ENCODE measurements at regions not wholly inside any gene's neighbourhood (a gene's known extent, or its start where the extent isn't known, plus 50 kb on each side); places are given as distances from the start of the nearest gene placed in this dataset.
A peak's percentile ranks its signal among the peaks of the same experiment; 100 is the strongest.
"Not testable (repeated sequence)": the region's sequence is repeated elsewhere in the genome, so short reads cannot be mapped to it uniquely, and the experiment has no call there.

- H3K9me3 Mint-ChIP-seq, result no peaks in the 10 kb centered on the region
- H3K36me3 Mint-ChIP-seq, result no peaks in the 10 kb centered on the region
- no peak overlapping the region for H3K27ac ChIP-seq (ENCODE audit: low read length)
- ATAC-seq (no peak), DNase-seq (no peak)
- WGBS (ENCODE audit: insufficient coverage), result 84% methylated on average over 4 of the region's 5 CpGs
- H3K27ac Mint-ChIP-seq, result no peak overlapping the region
- no peak overlapping the region for H3K4me3 ChIP-seq (ENCODE audit: low read length)
- H3K36me3 ChIP-seq (ENCODE audit: control insufficient read depth, insufficient read depth, low read length), result no peaks in the 10 kb centered on the region
- no peak overlapping the region for H3K4me3 Mint-ChIP-seq
- no peaks in the 10 kb centered on the region for H3K9me3 ChIP-seq (ENCODE audit: control insufficient read depth, insufficient read depth, low read length)
- peaks cover 2% of the 10 kb centered on the region for H3K27me3 ChIP-seq (ENCODE audit: control insufficient read depth, insufficient read depth, low read length)
- TF ChIP-seq, protein P1, sequence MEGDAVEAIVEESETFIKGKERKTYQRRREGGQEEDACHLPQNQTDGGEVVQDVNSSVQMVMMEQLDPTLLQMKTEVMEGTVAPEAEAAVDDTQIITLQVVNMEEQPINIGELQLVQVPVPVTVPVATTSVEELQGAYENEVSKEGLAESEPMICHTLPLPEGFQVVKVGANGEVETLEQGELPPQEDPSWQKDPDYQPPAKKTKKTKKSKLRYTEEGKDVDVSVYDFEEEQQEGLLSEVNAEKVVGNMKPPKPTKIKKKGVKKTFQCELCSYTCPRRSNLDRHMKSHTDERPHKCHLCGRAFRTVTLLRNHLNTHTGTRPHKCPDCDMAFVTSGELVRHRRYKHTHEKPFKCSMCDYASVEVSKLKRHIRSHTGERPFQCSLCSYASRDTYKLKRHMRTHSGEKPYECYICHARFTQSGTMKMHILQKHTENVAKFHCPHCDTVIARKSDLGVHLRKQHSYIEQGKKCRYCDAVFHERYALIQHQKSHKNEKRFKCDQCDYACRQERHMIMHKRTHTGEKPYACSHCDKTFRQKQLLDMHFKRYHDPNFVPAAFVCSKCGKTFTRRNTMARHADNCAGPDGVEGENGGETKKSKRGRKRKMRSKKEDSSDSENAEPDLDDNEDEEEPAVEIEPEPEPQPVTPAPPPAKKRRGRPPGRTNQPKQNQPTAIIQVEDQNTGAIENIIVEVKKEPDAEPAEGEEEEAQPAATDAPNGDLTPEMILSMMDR (IDR thresholded peaks at IDR 0.05), result no peak
- intact Hi-C loops (cut with micrococcal nuclease), result no loop called here
- peaks cover 22 to 43% of the 10 kb centered on the region in 2 donors for H3K27me3 Mint-ChIP-seq (ENCODE audit: low read depth in 2 of 2)
- no peaks in the 10 kb centered on the region for H3K4me1 ChIP-seq (ENCODE audit: control insufficient read depth, insufficient read depth, low read length)
- H3K4me1 Mint-ChIP-seq, result peaks cover 5 to 11% of the 10 kb centered on the region in 2 donors
Observed at GRCh38 chr17:5896215-5896614, 174.0 kb upstream of the WSCD1 start.

- Histone ChIP-seq H3K27ac (ENCODE audit: low read length) (no peak overlapping the region), H3K9me3 (ENCODE audit: control insufficient read depth, insufficient read depth, low read length) (no peaks in the 10 kb centered on the region), H3K27me3 (ENCODE audit: control insufficient read depth, insufficient read depth, low read length) (no peaks in the 10 kb centered on the region), H3K36me3 (ENCODE audit: control insufficient read depth, insufficient read depth, low read length) (no peaks in the 10 kb centered on the region), H3K4me1 (ENCODE audit: control insufficient read depth, insufficient read depth, low read length) (no peaks in the 10 kb centered on the region), H3K4me3 (ENCODE audit: low read length) (no peak overlapping the region)
- no peaks in the 10 kb centered on the region for H3K36me3 Mint-ChIP-seq
- peak in 1 of 3 donors; percentile 63 for ATAC-seq
- intact Hi-C loops (cut with micrococcal nuclease), result no loop called here
- no peak overlapping the region for H3K4me3 Mint-ChIP-seq
- no peak overlapping the region for H3K27ac Mint-ChIP-seq
- H3K9me3 Mint-ChIP-seq, result no peaks in the 10 kb centered on the region
- peaks cover 19 to 37% of the 10 kb centered on the region in 2 donors for H3K27me3 Mint-ChIP-seq (ENCODE audit: low read depth in 2 of 2)
- DNase-seq, result no peak
- TF ChIP-seq, protein P1 (IDR thresholded peaks at IDR 0.05), result no peak
- peaks cover 5 to 11% of the 10 kb centered on the region in 2 donors for H3K4me1 Mint-ChIP-seq
- 6% methylated on average over 14 of the region's 14 CpGs for WGBS (ENCODE audit: insufficient coverage)
Observed at GRCh38 chr17:5897275-5897911, 172.8 kb upstream of the WSCD1 start.

DNA sequence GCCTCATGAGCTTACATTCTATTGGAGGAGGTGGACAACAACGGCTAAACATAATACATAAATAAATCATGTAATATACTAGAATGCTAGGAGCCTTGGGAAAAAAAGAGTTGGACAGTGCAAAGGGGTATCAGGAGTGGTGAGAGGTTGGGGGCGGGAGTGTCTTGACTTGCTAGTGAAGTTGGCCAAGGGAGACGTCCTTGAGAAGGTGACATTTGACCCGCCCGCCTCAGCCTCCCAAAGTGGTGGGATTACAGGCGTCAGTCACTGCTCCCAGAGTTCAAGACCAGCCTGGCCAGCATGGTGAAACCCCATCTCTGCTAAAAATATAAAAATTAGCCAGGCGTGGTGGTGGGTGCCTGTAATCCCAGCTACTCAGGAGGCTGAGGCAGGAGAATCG, 172.2 kb upstream of the WSCD1 start:
- H3K36me3 Mint-ChIP-seq; H3K36me3 ChIP-seq (ENCODE audit: control insufficient read depth, insufficient read depth, low read length); ATAC-seq; H3K4me1 ChIP-seq (ENCODE audit: control insufficient read depth, insufficient read depth, low read length); H3K9me3 Mint-ChIP-seq; H3K27ac ChIP-seq (ENCODE audit: low read length); intact Hi-C loops (cut with micrococcal nuclease); H3K27me3 ChIP-seq (ENCODE audit: control insufficient read depth, insufficient read depth, low read length); H3K4me3 ChIP-seq (ENCODE audit: low read length); H3K4me3 Mint-ChIP-seq; DNase-seq; H3K27ac Mint-ChIP-seq; H3K9me3 ChIP-seq (ENCODE audit: control insufficient read depth, insufficient read depth, low read length): not testable (repeated sequence)
- Mint-ChIP-seq H3K4me1 (peaks cover 5 to 11% of the 10 kb centered on the region in 2 donors), H3K27me3 (ENCODE audit: low read depth in 2 of 2) (peaks cover 19 to 33% of the 10 kb centered on the region in 2 donors)
- 83% methylated on average over 5 of the region's 8 CpGs for whole genome bisulfite sequencing (ENCODE audit: insufficient coverage)

- 94% methylated on average over 8 of the region's 8 CpGs for WGBS (ENCODE audit: insufficient coverage)
- intact Hi-C loops (cut with micrococcal nuclease), result no loop called here
- TF ChIP-seq, protein P1 (IDR thresholded peaks at IDR 0.05), result no peak
- DNase-seq (no peak), ATAC-seq (no peak)
- no peak overlapping the region for H3K4me3 ChIP-seq (ENCODE audit: low read length)
- H3K9me3 Mint-ChIP-seq, result no peaks in the 10 kb centered on the region
- no peaks in the 10 kb centered on the region for H3K4me1 ChIP-seq (ENCODE audit: control insufficient read depth, insufficient read depth, low read length)
- H3K4me1 Mint-ChIP-seq, result peaks cover 5 to 11% of the 10 kb centered on the region in 2 donors
- no peak overlapping the region for H3K4me3 Mint-ChIP-seq
- no peak overlapping the region for H3K27ac ChIP-seq (ENCODE audit: low read length)
- H3K27me3 ChIP-seq (ENCODE audit: control insufficient read depth, insufficient read depth, low read length), result no peaks in the 10 kb centered on the region
- H3K36me3 Mint-ChIP-seq, result no peaks in the 10 kb centered on the region
- peaks cover 17 to 29% of the 10 kb centered on the region in 2 donors for H3K27me3 Mint-ChIP-seq (ENCODE audit: low read depth in 2 of 2)
- no peaks in the 10 kb centered on the region for H3K36me3 ChIP-seq (ENCODE audit: control insufficient read depth, insufficient read depth, low read length)
- no peak overlapping the region for H3K27ac Mint-ChIP-seq
- no peaks in the 10 kb centered on the region for H3K9me3 ChIP-seq (ENCODE audit: control insufficient read depth, insufficient read depth, low read length)
Observed at GRCh38 chr17:5898406-5898805, 171.8 kb upstream of the WSCD1 start.
